WI38 (cell line): ENCODE measurements at regions not wholly inside any gene's neighbourhood (a gene's known extent, or its start where the extent isn't known, plus 50 kb on each side); places are given as distances from the start of the nearest gene placed in this dataset.
"Not testable (repeated sequence)": the region's sequence is repeated elsewhere in the genome, so short reads cannot be mapped to it uniquely, and the experiment has no call there.

Source experiments
- H3K4me3 ChIP-seq: 2 replicates; pipeline ENCODE4 v1.5.1; 2011; ENCODE audit warnings: low read depth, mild to moderate bottlenecking, control low read depth, low read length
- TF ChIP-seq, protein P1 (sequence below): IDR thresholded peaks from 2 replicates; pipeline ENCODE4 v1.5.1; 2012; ENCODE audit warnings: low read depth, mild to moderate bottlenecking, control low read depth, low read length

DNA sequence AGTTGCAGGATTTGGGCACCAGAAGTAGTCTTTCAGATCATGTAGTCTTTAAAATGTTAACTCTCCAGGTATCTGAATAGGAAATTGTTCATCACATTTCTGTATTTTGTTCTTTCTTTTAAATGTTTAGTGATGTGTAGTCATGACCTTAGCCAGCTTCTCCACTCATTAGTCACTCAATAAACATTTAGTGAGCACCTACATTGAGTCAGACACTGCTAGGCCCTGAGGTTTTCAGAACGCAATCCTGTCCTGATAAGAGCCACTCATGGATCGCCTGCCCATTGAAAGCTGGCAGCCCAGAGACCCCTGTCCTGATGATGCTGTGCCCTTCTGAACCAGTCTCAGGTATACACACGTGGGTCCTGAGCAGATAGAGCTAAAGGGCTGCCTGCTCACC is 163.4 kb upstream of the HEY2 start:
- TF ChIP-seq, protein P1, sequence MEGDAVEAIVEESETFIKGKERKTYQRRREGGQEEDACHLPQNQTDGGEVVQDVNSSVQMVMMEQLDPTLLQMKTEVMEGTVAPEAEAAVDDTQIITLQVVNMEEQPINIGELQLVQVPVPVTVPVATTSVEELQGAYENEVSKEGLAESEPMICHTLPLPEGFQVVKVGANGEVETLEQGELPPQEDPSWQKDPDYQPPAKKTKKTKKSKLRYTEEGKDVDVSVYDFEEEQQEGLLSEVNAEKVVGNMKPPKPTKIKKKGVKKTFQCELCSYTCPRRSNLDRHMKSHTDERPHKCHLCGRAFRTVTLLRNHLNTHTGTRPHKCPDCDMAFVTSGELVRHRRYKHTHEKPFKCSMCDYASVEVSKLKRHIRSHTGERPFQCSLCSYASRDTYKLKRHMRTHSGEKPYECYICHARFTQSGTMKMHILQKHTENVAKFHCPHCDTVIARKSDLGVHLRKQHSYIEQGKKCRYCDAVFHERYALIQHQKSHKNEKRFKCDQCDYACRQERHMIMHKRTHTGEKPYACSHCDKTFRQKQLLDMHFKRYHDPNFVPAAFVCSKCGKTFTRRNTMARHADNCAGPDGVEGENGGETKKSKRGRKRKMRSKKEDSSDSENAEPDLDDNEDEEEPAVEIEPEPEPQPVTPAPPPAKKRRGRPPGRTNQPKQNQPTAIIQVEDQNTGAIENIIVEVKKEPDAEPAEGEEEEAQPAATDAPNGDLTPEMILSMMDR, result no peak

DNA sequence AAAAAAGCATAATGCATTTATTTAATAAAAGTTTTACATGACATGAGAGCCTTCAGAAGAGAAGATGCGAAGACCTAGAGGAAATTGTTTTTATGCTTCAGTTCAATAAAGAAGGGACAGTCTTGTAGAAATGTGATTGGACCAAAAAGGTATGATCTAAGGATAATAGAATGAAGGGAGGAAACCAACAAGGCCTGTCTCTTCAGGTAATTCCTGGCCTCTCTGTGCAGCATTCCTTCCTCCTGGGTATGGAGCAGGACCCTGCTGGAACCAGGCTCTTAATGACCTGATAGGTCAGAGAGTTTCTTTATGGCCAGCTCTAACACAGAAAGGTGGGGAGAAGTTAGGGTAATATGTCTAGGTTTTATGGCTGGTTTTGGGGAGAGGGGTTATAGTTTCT is 162.8 kb upstream of the HEY2 start:
- no peak overlapping the region for H3K4me3 ChIP-seq
- TF ChIP-seq, protein P1, result no peak

More for the DNA sequence above, 163.4 kb upstream of the HEY2 start:
- no peak overlapping the region for H3K4me3 ChIP-seq

DNA sequence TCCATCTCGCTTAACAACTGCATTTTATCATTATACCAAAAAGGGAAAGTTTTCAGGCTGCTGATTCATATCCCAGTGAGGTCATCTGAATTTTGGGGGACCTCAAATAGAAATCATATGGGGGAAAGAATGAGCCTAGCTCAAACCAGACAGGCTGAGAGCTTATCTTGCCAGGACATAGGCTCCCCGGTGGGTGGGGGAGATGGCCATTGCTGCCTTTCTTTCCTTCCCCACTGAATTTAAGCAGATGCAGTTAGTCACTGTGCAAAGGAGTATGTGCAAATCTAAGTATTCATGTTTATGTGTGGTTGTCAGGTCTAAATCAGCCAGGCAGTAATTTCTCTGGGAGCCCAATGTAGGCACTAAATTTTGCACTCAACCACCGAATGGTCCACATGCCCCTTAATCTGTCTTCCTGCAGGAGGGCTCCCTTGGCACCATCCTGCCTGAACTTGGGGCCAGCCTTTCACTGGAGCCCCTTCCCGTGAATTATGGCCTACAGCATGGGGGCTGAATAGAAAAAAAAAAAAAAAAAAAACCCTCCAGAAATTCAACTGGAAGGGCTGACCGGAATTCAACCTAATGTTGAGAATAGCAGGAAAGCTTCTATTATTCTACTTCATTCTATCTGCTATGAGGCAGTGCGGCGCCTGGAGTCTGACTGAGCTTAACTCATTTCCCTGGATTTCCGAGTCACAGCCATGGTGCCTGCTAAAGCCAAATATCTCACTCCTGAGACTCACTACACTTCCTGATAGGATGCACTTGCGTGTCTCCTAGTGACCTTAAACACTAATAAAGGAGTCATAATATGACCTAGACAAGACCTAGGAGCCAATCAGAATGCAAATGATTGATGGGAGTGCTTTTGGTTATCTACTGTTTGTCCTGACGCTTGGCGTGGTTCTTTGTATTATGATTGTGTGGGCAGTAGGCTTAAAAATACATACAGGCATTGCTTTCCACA is 161.5 kb upstream of the HEY2 start:
- TF ChIP-seq, protein P1, result no peak
- H3K4me3 ChIP-seq, result no peak overlapping the region

DNA sequence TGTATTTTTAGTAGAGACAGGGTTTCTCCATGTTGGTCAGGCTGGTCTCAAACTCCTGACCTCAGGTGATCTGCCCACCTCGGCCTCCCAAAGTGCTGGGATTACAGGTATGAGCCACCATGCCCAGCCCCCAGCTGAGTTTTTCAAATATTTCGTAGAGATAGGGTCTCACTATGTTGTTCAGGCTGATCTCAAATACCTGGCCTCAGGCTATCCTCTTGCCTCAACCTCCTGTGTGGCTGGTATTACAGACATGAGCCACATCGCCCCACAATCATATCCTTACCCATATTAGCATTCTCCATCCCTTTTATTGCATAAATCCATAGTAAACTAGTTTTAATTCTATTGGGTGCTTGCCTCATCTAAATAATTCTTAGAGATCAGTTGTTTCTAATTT is 157.6 kb upstream of the HEY2 start:
- H3K4me3 ChIP-seq, result not testable (repeated sequence)

- TF ChIP-seq, protein P1, result no peak
- H3K4me3 ChIP-seq, result no peak overlapping the region
These were observed 155.7 kb upstream of the HEY2 start for GRCh38 chr6:125593746-125594145.

DNA sequence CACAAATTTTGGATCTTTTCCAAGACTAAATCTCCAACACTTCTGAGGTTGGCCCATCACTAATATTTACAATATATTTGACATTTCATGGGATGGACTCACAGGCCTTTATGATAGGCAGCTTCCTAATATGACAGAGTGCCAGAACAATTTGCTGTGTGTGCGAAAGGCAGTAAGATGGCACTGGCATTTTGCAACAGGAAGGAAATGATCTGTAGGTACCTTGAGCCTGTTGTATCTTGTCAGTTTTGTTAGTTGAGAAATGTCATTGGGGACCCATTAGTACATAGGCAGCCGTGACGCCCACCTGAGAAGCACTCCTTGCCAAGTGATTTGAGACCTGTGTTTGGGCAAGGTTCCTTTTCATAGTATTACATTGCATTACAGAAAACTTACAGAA is 153.4 kb upstream of the HEY2 start:
- H3K4me3 ChIP-seq, result no peak overlapping the region
- TF ChIP-seq, protein P1, result no peak

DNA sequence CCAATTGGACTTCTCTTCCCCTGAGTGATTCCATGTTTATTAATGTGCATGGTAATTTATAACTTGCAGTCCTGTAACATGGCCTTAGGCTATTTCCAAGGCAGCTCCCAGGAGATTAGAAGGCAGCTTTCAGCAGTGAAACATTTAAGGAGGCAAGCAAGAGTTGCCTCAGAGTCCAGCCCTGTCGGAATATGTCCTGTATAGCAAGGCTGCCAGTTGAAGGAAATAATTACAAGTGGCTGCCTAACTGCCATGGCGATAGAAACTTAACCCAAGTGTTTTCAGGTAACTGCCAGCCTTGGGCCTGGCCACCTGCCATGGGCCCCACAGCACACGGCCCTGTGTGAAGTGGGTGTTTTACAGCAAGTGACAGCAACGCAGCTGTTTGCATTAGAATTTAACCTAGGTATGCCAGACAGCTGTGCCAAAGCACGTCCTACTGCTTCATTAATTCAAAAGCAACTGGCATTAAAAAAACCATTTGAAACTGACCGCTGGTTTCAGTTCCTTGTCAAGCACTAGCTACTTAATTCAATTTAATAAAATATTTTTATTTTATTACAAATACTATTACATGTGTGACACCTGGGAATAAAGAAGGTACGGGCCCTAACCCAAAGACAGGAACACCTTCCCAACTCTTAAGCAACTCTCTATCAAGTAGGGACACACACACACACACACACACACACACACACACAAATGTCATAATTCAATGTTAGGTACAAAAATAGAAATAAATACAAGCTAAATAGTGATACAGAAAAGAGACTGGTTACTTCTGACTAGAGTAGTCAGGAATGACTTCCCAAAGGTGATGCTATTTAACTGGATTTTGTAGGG is 151.8 kb upstream of the HEY2 start:
- TF ChIP-seq, protein P1, result no peak
- H3K4me3 ChIP-seq, result no peak overlapping the region
